Breast epithelium (tissue), 3 donors: ENCODE measurements at regions not wholly inside any gene's neighbourhood (a gene's known extent, or its start where the extent isn't known, plus 50 kb on each side); places are given as distances from the start of the nearest gene placed in this dataset.

Experiments used
- CTCF ChIP-seq, 3 donors: fragments of 450-650 bp; IDR thresholded peaks; one replicate each; pipeline ENCODE4 v1.5.1; 2016 to 2017; ENCODE audit warnings: antibody characterized with exemption in 3 of 3, mild to moderate bottlenecking in 3 of 3, moderate library complexity in 3 of 3
- POLR2A ChIP-seq: fragments of 450-650 bp; IDR thresholded peaks from one replicate; pipeline ENCODE4 v1.6.1; 2016; ENCODE audit warnings: antibody characterized with exemption, mild to moderate bottlenecking, moderate library complexity
- POLR2AphosphoS5 ChIP-seq, 3 donors: sonication (generic); formaldehyde crosslinking; IDR thresholded peaks; one replicate each; pipeline ENCODE4 v1.6.1; 2017; ENCODE audit warnings: antibody characterized with exemption in 3 of 3

DNA sequence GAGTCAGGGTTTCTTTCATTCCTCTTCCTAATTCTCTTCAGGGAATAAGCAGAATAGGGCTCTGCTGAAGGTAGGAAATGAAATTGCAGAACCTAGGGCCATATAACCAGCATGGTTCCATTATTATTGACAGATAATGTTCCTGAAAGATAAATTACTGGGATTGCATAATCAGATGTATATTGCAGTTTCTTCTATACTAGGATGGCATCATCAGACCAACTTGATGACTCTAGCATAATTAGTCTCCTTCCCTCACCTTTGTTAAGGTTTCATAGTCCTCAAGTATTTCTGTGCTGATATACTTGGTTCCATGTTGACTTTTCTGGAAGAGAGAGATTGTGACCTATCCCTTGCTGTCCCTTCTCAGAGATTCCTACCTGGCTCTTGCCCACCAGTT, 492.3 kb upstream of the LCORL start:
- TF ChIP-seq POLR2A (no peak), CTCF (IDR thresholded peaks at IDR 0.05) (no peak), POLR2AphosphoS5 (IDR thresholded peaks at IDR 0.05) (no peak)
